Stimulated activated CD8-positive, alpha-beta memory T cell treated with anti-CD3 and anti-CD28 coated beads, Interleukin-7, amount 100 ng/mL, for 1 hour (primary cell): ENCODE measurements at regions not wholly inside any gene's neighbourhood (a gene's known extent, or its start where the extent isn't known, plus 50 kb on each side); places are given as distances from the start of the nearest gene placed in this dataset.
"Not testable (repeated sequence)": the region's sequence is repeated elsewhere in the genome, so short reads cannot be mapped to it uniquely, and the experiment has no call there.

Experiments
- DNase-seq, 2 donors: peaks; one replicate each; pipeline ENCODE4 v3.0.0-alpha.2; 2020; ENCODE audit warnings: low read depth in 2 of 2

GRCh38 chr3:18734309-18734708 is 309.2 kb upstream of the SATB1 start:
- DNase-seq, result no peak

- no peak for DNase-seq
Measured at GRCh38 chr3:18732474-18732873, 307.3 kb upstream of the SATB1 start.

GRCh38 chr3:18730491-18730890 is 305.4 kb upstream of the SATB1 start:
- DNase-seq, result no peak

- DNase-seq, result no peak
Measured at GRCh38 chr3:18729671-18730070, 304.5 kb upstream of the SATB1 start.

GRCh38 chr3:18725668-18726407 is 300.7 kb upstream of the SATB1 start:
- DNase-seq, result peak in 1 of 2 donors; percentile 18

GRCh38 chr3:18724456-18724855 is 299.3 kb upstream of the SATB1 start:
- DNase-seq, result no peak

- DNase-seq, result no peak
Measured at GRCh38 chr3:18723206-18723810, 298.2 kb upstream of the SATB1 start.

GRCh38 chr3:18720543-18720942 is 295.4 kb upstream of the SATB1 start:
- DNase-seq, result no peak

- no peak for DNase-seq
Measured at GRCh38 chr3:18717598-18717997, 292.5 kb upstream of the SATB1 start.

- no peak for DNase-seq
Measured at GRCh38 chr3:18716821-18717220, 291.7 kb upstream of the SATB1 start.

- DNase-seq, result no peak
Measured at GRCh38 chr3:18716101-18716500, 291.0 kb upstream of the SATB1 start.

- DNase-seq, result no peak
Measured at GRCh38 chr3:18715208-18715607, 290.1 kb upstream of the SATB1 start.

- DNase-seq, result no peak
Measured at GRCh38 chr3:18713577-18713951, 288.4 kb upstream of the SATB1 start.

GRCh38 chr3:18712713-18713576 is 287.8 kb upstream of the SATB1 start:
- no peak for DNase-seq

GRCh38 chr3:18704326-18704725 is 279.2 kb upstream of the SATB1 start:
- DNase-seq, result no peak

GRCh38 chr3:18703798-18704197 is 278.7 kb upstream of the SATB1 start:
- DNase-seq, result no peak

- DNase-seq, result not testable (repeated sequence)
Measured at GRCh38 chr3:18693588-18694329, 268.6 kb upstream of the SATB1 start.

- DNase-seq, result no peak
Measured at GRCh38 chr3:18687286-18687685, 262.1 kb upstream of the SATB1 start.

GRCh38 chr3:18683900-18684299 is 258.8 kb upstream of the SATB1 start:
- no peak for DNase-seq

- no peak for DNase-seq
Measured at GRCh38 chr3:18681818-18682345, 256.7 kb upstream of the SATB1 start.

- DNase-seq, result no peak
Measured at GRCh38 chr3:18680758-18681157, 255.6 kb upstream of the SATB1 start.

GRCh38 chr3:18679238-18679637 is 254.1 kb upstream of the SATB1 start:
- DNase-seq, result no peak
